Lung (tissue), 11 donors: ENCODE measurements at regions not wholly inside any gene's neighbourhood (a gene's known extent, or its start where the extent isn't known, plus 50 kb on each side); places are given as distances from the start of the nearest gene placed in this dataset.

ENCODE experiments used
- ATAC-seq: fragments of 200-7000 bp; cut with Tn5 transposase; one replicate; pipeline ENCODE4 v1.9.1; 2020; ENCODE audit warnings: moderate number of reproducible peaks; ENCODE audit not compliant: insufficient read depth, low FRiP score
- DNase-seq, 3 donors: peaks; one replicate each; pipeline ENCODE4 v3.0.0-alpha.2; 2013 to 2017
- H3K27ac ChIP-seq, 2 donors: one replicate each; pipeline ENCODE4 v1.5.1; 2013; ENCODE audit warnings: mild to moderate bottlenecking in 2 of 2, moderate library complexity in 2 of 2, control low read depth in 1 of 2, inconsistent platforms in 1 of 2, low read depth in 1 of 2, low read length in 1 of 2
- H3K27me3 ChIP-seq, 3 donors: one replicate each; pipeline ENCODE4 v1.5.1; 2013; ENCODE audit warnings: low read length in 2 of 3; ENCODE audit not compliant: control insufficient read depth in 3 of 3, insufficient read depth in 3 of 3
- H3K36me3 ChIP-seq, 4 donors: one replicate each; pipeline ENCODE4 v1.5.1; 2013; ENCODE audit warnings: low read length in 4 of 4, mild to moderate bottlenecking in 1 of 4, moderate library complexity in 1 of 4; ENCODE audit not compliant: control insufficient read depth in 4 of 4, insufficient read depth in 4 of 4
- H3K4me1 ChIP-seq, 5 donors: one replicate each; pipeline ENCODE4 v1.5.1; 2013; ENCODE audit warnings: low read length in 5 of 5, mild to moderate bottlenecking in 2 of 5, moderate library complexity in 1 of 5; ENCODE audit not compliant: control insufficient read depth in 5 of 5, insufficient read depth in 5 of 5
- H3K4me3 ChIP-seq: one replicate; pipeline ENCODE4 v1.5.1; 2013; ENCODE audit warnings: mild to moderate bottlenecking, control low read depth, moderate library complexity
- H3K9ac ChIP-seq, 2 donors: one replicate each; pipeline ENCODE4 v1.5.1; 2013; ENCODE audit warnings: low read length in 2 of 2, control low read depth in 1 of 2; ENCODE audit not compliant: insufficient read depth in 1 of 2
- H3K9me3 ChIP-seq, 4 donors: one replicate each; pipeline ENCODE4 v1.5.1; 2013; ENCODE audit warnings: low read length in 3 of 4, mild to moderate bottlenecking in 1 of 4, moderate library complexity in 1 of 4; ENCODE audit not compliant: control insufficient read depth in 4 of 4, insufficient read depth in 3 of 4
- WGBS, 2 donors: extraction: QIAGEN DNeasy Blood & Tissue Kit; methylation state at CpG; one replicate each; pipeline ENCODE4 v1.1.7; 2013; 5-methylcytosine and 5-hydroxymethylcytosine counted together
- TF ChIP-seq, protein P1 (sequence below): IDR thresholded peaks from 2 replicates; pipeline ENCODE4 v1.5.1; 2012; ENCODE audit warnings: mild to moderate bottlenecking; ENCODE audit errors: control extremely low read depth, extremely low read depth
- donor health status: control.
- donor health status: control.
- donor health status: Bipolar disorder and iron deficiency.
- donor health status: healthy.
- donor health status: DM: yes; HTN: yes; CAD: no.

GRCh38 chr5:77851176-77852067 is 75.3 kb upstream of the TBCA start:
- Histone ChIP-seq H3K4me3 (peak overlapping the region; percentile 50), H3K9ac (no peak overlapping the region), H3K4me1 (peaks cover 0 to 28% (median 5%) of the 10 kb centered on the region in 5 donors), H3K27ac (no peak overlapping the region), H3K36me3 (no peaks in the 10 kb centered on the region), H3K9me3 (peaks cover 0 to 5% (median 0%) of the 10 kb centered on the region in 4 donors), H3K27me3 (peaks cover 0 to 15% (median 0%) of the 10 kb centered on the region in 3 donors)
- TF ChIP-seq, protein P1, sequence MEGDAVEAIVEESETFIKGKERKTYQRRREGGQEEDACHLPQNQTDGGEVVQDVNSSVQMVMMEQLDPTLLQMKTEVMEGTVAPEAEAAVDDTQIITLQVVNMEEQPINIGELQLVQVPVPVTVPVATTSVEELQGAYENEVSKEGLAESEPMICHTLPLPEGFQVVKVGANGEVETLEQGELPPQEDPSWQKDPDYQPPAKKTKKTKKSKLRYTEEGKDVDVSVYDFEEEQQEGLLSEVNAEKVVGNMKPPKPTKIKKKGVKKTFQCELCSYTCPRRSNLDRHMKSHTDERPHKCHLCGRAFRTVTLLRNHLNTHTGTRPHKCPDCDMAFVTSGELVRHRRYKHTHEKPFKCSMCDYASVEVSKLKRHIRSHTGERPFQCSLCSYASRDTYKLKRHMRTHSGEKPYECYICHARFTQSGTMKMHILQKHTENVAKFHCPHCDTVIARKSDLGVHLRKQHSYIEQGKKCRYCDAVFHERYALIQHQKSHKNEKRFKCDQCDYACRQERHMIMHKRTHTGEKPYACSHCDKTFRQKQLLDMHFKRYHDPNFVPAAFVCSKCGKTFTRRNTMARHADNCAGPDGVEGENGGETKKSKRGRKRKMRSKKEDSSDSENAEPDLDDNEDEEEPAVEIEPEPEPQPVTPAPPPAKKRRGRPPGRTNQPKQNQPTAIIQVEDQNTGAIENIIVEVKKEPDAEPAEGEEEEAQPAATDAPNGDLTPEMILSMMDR: no peak
- ATAC-seq (no peak), DNase-seq (peak; percentile 71 to 79 (median 74))
- 15 to 16% methylated on average over 88 to 89 of the region's 89 CpGs for WGBS, 2 donors

DNA sequence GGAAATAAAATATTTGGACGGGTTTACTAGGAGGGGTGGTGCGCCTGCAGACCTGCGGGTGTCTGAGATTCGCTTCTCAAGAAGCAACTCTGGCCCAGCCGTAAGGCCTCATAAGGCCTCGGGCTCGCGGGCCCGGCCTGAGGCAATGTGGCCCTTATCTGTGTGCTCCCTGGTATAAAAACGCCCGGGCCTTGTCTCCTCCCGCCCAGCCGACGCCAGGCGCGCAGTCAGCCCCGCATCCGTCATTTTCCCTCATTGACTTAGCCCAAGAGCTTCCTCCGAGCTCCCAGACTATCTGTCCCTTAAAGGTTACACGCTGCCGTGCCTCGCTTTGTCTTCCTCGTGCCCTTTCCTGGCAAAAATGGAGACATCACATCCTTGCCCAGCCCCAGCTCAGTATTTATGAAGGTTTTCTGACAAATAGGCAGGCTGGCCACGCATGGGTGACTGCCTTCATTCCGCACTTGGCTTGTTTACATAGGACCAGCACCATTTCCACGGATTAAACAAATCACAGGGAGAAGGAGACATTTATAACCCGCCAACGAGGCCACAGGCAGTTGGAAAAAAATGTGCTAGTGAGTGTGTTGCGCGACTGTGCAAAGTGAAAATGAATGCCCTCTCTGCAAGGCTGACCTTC is 74.5 kb upstream of the TBCA start:
- H3K36me3 ChIP-seq: no peaks in the 10 kb centered on the region
- H3K27ac ChIP-seq: no peak overlapping the region
- no peak overlapping the region for H3K9ac ChIP-seq
- DNase-seq: peak in 1 of 3 donors; percentile 29
- peaks cover 0 to 30% (median 5%) of the 10 kb centered on the region in 5 donors for H3K4me1 ChIP-seq
- peaks cover 0 to 17% (median 0%) of the 10 kb centered on the region in 3 donors for H3K27me3 ChIP-seq
- H3K9me3 ChIP-seq: peaks cover 0 to 6% (median 0%) of the 10 kb centered on the region in 4 donors
- WGBS, 2 donors: 74 to 82% methylated on average over 30 of the region's 30 CpGs
- no peak for ATAC-seq
- no peak overlapping the region for H3K4me3 ChIP-seq
- TF ChIP-seq, protein P1: no peak

- ATAC-seq (no peak), DNase-seq (no peak)
- Histone ChIP-seq H3K9ac (no peak overlapping the region), H3K4me3 (no peak overlapping the region), H3K27ac (no peak overlapping the region), H3K36me3 (no peaks in the 10 kb centered on the region), H3K27me3 (peaks cover 0 to 21% (median 2%) of the 10 kb centered on the region in 3 donors), H3K9me3 (peaks cover 0 to 6% (median 0%) of the 10 kb centered on the region in 4 donors), H3K4me1 (peaks cover 0 to 43% (median 10%) of the 10 kb centered on the region in 5 donors)
- WGBS, 2 donors: 95 to 97% methylated on average over 6 of the region's 6 CpGs
- TF ChIP-seq, protein P1: no peak
Observed at GRCh38 chr5:77849308-77849900, 73.3 kb upstream of the TBCA start.
